ENCODE measurements at regions not wholly inside any gene's neighbourhood (a gene's known extent, or its start where the extent isn't known, plus 50 kb on each side); places are given as distances from the start of the nearest gene placed in this dataset.
A peak's percentile ranks its signal among the peaks of the same experiment; 100 is the strongest.

DNA sequence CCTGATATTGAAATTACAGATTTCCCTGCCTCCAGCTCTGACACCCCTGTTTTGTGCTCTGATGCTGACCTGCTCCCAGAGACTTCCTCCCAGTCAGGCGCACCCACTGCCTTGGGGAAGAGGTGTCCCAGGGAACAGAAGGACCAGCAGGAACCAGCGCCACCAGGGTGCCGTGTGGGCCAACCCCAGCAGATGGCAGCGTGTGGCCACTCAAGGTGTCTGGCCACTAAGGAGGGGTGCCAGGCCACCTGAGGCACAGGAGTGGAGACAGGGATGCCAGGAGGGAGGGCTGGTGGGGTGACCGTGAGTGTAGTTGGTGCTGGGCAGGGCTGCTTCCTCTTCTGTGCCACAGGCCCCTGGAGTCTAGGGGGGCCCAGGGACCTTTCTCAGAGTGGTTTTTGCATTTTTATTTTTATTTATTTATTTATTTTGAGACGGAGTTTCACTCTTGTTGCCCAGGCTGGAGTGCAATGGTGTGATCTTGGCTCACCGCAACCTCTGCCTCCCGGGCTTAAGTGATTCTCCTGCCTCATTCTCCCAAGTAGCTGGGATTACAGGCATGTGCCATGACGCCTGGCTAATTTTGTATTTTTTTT is 56.0 kb downstream of the TEX44 start:
- no peaks in the 10 kb centered on the region for H3K36me3 ChIP-seq (ENCODE audit: control insufficient read depth, insufficient read depth, low read length)
- H2AFZ ChIP-seq (ENCODE audit: low read depth, low read length): no peak overlapping the region
- no peaks in the 10 kb centered on the region for H3K9me3 ChIP-seq (replicated peaks; ENCODE audit: control insufficient read depth, insufficient read depth, low read depth, low read length)
- BruUV-seq (replicated peaks): no TSS peak
- ChIA-PET CTCF (ENCODE audit: low intra/inter-chr PET ratio) (interaction anchor here (0.7 kb wide), 1 partner anchor 67 kb away, joined by 3 read pairs; no protein-coding TSS in a partner anchor), POLR2A (no interaction called here)
- TF ChIP-seq SMC3 (conservative IDR thresholded peaks at IDR 0.05; ENCODE audit: insufficient read depth, low read depth, low read length): 0 out of 2 replicates have a peak, but pooled peaks have one; percentile 19
- TF ChIP-seq, protein P1, sequence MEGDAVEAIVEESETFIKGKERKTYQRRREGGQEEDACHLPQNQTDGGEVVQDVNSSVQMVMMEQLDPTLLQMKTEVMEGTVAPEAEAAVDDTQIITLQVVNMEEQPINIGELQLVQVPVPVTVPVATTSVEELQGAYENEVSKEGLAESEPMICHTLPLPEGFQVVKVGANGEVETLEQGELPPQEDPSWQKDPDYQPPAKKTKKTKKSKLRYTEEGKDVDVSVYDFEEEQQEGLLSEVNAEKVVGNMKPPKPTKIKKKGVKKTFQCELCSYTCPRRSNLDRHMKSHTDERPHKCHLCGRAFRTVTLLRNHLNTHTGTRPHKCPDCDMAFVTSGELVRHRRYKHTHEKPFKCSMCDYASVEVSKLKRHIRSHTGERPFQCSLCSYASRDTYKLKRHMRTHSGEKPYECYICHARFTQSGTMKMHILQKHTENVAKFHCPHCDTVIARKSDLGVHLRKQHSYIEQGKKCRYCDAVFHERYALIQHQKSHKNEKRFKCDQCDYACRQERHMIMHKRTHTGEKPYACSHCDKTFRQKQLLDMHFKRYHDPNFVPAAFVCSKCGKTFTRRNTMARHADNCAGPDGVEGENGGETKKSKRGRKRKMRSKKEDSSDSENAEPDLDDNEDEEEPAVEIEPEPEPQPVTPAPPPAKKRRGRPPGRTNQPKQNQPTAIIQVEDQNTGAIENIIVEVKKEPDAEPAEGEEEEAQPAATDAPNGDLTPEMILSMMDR (IDR thresholded peaks at IDR 0.05 in 2 of 3, conservative IDR thresholded peaks at IDR 0.05 in 1 of 3; ENCODE audit: insufficient read depth in 2 of 3, low read depth in 1 of 3, low read length in 3 of 3): peak; percentile 24 to 64 (median 55); a peak in 4 of 6 replicates
- no peak for TF ChIP-seq SAFB (IDR thresholded peaks at IDR 0.05; ENCODE audit: borderline replicate concordance, low read depth, low read length)
- TF ChIP-seq COPS2 (conservative IDR thresholded peaks at IDR 0.05): no peak
- TF ChIP-seq, protein P2, sequence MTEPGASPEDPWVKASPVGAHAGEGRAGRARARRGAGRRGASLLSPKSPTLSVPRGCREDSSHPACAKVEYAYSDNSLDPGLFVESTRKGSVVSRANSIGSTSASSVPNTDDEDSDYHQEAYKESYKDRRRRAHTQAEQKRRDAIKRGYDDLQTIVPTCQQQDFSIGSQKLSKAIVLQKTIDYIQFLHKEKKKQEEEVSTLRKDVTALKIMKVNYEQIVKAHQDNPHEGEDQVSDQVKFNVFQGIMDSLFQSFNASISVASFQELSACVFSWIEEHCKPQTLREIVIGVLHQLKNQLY (CRISPR knock-in tag; conservative IDR thresholded peaks at IDR 0.05): no peak
- TF ChIP-seq RAD21 (CRISPR knock-in tag; conservative IDR thresholded peaks at IDR 0.05 in 1 of 2, IDR thresholded peaks at IDR 0.05 in 1 of 2): peak; percentile 32 to 55
- H3K9ac ChIP-seq (ENCODE audit: insufficient read depth in 1 of 2, low read depth in 2 of 2, low read length in 2 of 2): no peak overlapping the region
- no peak overlapping the region for H3K4me2 ChIP-seq (ENCODE audit: insufficient read depth, low read length)
- H3K4me3 ChIP-seq: no peak overlapping the region
- no peaks in the 10 kb centered on the region for H4K20me1 ChIP-seq (replicated peaks; ENCODE audit: control insufficient read depth, insufficient read depth, low read length)
- ATAC-seq: peak; percentile 80
- 18% methylated on average over 7 of the region's 9 CpGs for WGBS (ENCODE audit: insufficient coverage, low coverage, missing lambda C conversion rate)
- no peaks in the 10 kb centered on the region for H3K79me2 ChIP-seq (ENCODE audit: control insufficient read depth, insufficient read depth, low read length)
- intact Hi-C loops (cut with micrococcal nuclease): no loop called here
- no peaks in the 10 kb centered on the region for H3K9me1 ChIP-seq (ENCODE audit: control insufficient read depth, insufficient read depth, low read length)
- no peak for DNase-seq (ENCODE audit: extremely low read depth in 1 of 4, low spot score in 3 of 4)
- in situ Hi-C loops (cut with MboI): no loop called here
- peaks cover 0 to 4% of the 10 kb centered on the region in 2 experiments; a peak in 2 of 5 replicates for H3K4me1 ChIP-seq (replicated peaks in 1 of 2; ENCODE audit: control insufficient read depth in 2 of 2, insufficient read depth in 2 of 2, low read length in 2 of 2)
- FAIRE-seq: no peak
- no peak overlapping the region for H3K27ac ChIP-seq (ENCODE audit: extremely low read depth, low read depth, low read length)
- H3K27me3 ChIP-seq (ENCODE audit: control insufficient read depth in 2 of 2, insufficient read depth in 2 of 2, low read length in 2 of 2): no peaks in the 10 kb centered on the region; a peak in 1 of 5 replicates
